GM18502 (cell line): ENCODE measurements at regions not wholly inside any gene's neighbourhood (a gene's known extent, or its start where the extent isn't known, plus 50 kb on each side); places are given as distances from the start of the nearest gene placed in this dataset.

ENCODE experiments used
- ATAC-seq: cut with Tn5 transposase; IDR thresholded peaks from one replicate; pipeline ENCODE4 v1.9.1; 2021; ENCODE audit warnings: mild to moderate bottlenecking; ENCODE audit not compliant: unreplicated experiment, poor library complexity

GRCh38 chr14:87567618-87568295, 425.2 kb downstream of the GALC start:
- no peak for ATAC-seq

GRCh38 chr14:87566991-87567390, 426.0 kb downstream of the GALC start:
- no peak for ATAC-seq

- no peak for ATAC-seq
Observed at GRCh38 chr14:87547536-87547935, 445.4 kb downstream of the GALC start.

- ATAC-seq: no peak
Observed at GRCh38 chr14:87542288-87542687, 450.7 kb downstream of the GALC start.

- ATAC-seq: no peak
Observed at GRCh38 chr14:87540339-87540738, 452.6 kb downstream of the GALC start.

- no peak for ATAC-seq
Observed at GRCh38 chr14:87529081-87529480, 463.9 kb downstream of the GALC start.

- no peak for ATAC-seq
Observed at GRCh38 chr14:87526731-87527130, 466.3 kb downstream of the GALC start.

- no peak for ATAC-seq
Observed at GRCh38 chr14:87524011-87524410, 469.0 kb downstream of the GALC start.

- no peak for ATAC-seq
Observed at GRCh38 chr14:87522575-87522974, 470.4 kb downstream of the GALC start.

GRCh38 chr14:87508333-87508732, 484.6 kb downstream of the GALC start:
- no peak for ATAC-seq

GRCh38 chr14:87503711-87504110, 489.3 kb downstream of the GALC start:
- no peak for ATAC-seq

GRCh38 chr14:87497301-87497700, 495.7 kb downstream of the GALC start:
- no peak for ATAC-seq

- ATAC-seq: no peak
Observed at GRCh38 chr14:87494010-87494409, 499.0 kb downstream of the GALC start.

GRCh38 chr14:87492561-87492960, 500.4 kb downstream of the GALC start:
- no peak for ATAC-seq

GRCh38 chr14:87491816-87492215, 501.2 kb downstream of the GALC start:
- ATAC-seq: no peak

- no peak for ATAC-seq
Observed at GRCh38 chr14:87489196-87489819, 503.7 kb downstream of the GALC start.

GRCh38 chr14:87483271-87484260, 509.4 kb downstream of the GALC start:
- ATAC-seq: no peak

- ATAC-seq: no peak
Observed at GRCh38 chr14:87468531-87468930, 524.5 kb downstream of the GALC start.

- ATAC-seq: no peak
Observed at GRCh38 chr14:87467578-87467977, 525.4 kb downstream of the GALC start.

- no peak for ATAC-seq
Observed at GRCh38 chr14:87465770-87466169, 527.2 kb downstream of the GALC start.

GRCh38 chr14:87461704-87462103, 531.3 kb downstream of the GALC start:
- no peak for ATAC-seq
